ENCODE measurements at regions not wholly inside any gene's neighbourhood (a gene's known extent, or its start where the extent isn't known, plus 50 kb on each side); places are given as distances from the start of the nearest gene placed in this dataset.

- H3K4me3 ChIP-seq (ENCODE audit: insufficient read depth, low read depth, low read length): no peak overlapping the region
- no peaks in the 10 kb centered on the region for H3K27me3 ChIP-seq (ENCODE audit: insufficient read depth, low read length)
- Mint-ChIP-seq H3K4me3 (ENCODE audit: unreplicated experiment) (no peak overlapping the region), H3K27ac (ENCODE audit: unreplicated experiment) (peak overlapping the region; percentile 77), H3K4me1 (ENCODE audit: low read depth, unreplicated experiment) (peaks cover 53% of the 10 kb centered on the region), H3K27me3 (ENCODE audit: low read depth, unreplicated experiment) (no peaks in the 10 kb centered on the region), H3K36me3 (ENCODE audit: low read depth, unreplicated experiment) (peaks cover 4% of the 10 kb centered on the region), H3K9me3 (ENCODE audit: unreplicated experiment) (peaks cover 4% of the 10 kb centered on the region)
- no peaks in the 10 kb centered on the region for H3K9me3 ChIP-seq (ENCODE audit: insufficient read depth, low read depth, low read length)
- peaks cover 37% of the 10 kb centered on the region for H3K4me1 ChIP-seq (ENCODE audit: insufficient read depth, low read length)
- DNase-seq (ENCODE audit: low read depth) (no peak), FAIRE-seq (no peak)
- H3K79me2 ChIP-seq (ENCODE audit: insufficient read depth, low read length): no peaks in the 10 kb centered on the region
- H3K9ac ChIP-seq (ENCODE audit: low read length): no peak overlapping the region
- no peak overlapping the region for H3K4me2 ChIP-seq (ENCODE audit: low read length)
- H3K27ac ChIP-seq (ENCODE audit: low read depth, low read length): peak overlapping the region; percentile 72
- TF ChIP-seq, protein P1, sequence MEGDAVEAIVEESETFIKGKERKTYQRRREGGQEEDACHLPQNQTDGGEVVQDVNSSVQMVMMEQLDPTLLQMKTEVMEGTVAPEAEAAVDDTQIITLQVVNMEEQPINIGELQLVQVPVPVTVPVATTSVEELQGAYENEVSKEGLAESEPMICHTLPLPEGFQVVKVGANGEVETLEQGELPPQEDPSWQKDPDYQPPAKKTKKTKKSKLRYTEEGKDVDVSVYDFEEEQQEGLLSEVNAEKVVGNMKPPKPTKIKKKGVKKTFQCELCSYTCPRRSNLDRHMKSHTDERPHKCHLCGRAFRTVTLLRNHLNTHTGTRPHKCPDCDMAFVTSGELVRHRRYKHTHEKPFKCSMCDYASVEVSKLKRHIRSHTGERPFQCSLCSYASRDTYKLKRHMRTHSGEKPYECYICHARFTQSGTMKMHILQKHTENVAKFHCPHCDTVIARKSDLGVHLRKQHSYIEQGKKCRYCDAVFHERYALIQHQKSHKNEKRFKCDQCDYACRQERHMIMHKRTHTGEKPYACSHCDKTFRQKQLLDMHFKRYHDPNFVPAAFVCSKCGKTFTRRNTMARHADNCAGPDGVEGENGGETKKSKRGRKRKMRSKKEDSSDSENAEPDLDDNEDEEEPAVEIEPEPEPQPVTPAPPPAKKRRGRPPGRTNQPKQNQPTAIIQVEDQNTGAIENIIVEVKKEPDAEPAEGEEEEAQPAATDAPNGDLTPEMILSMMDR (IDR thresholded peaks at IDR 0.05; ENCODE audit: insufficient read depth, low read depth, low read length): no peak
- H4K20me1 ChIP-seq (ENCODE audit: insufficient read depth, low read length): no peaks in the 10 kb centered on the region
- H2AFZ ChIP-seq (ENCODE audit: low read depth, low read length): no peak overlapping the region
- no peaks in the 10 kb centered on the region for H3K36me3 ChIP-seq (ENCODE audit: insufficient read depth, low read length)
Observed at GRCh38 chr17:13350466-13350865, 251.3 kb downstream of the HS3ST3A1 start.

DNA sequence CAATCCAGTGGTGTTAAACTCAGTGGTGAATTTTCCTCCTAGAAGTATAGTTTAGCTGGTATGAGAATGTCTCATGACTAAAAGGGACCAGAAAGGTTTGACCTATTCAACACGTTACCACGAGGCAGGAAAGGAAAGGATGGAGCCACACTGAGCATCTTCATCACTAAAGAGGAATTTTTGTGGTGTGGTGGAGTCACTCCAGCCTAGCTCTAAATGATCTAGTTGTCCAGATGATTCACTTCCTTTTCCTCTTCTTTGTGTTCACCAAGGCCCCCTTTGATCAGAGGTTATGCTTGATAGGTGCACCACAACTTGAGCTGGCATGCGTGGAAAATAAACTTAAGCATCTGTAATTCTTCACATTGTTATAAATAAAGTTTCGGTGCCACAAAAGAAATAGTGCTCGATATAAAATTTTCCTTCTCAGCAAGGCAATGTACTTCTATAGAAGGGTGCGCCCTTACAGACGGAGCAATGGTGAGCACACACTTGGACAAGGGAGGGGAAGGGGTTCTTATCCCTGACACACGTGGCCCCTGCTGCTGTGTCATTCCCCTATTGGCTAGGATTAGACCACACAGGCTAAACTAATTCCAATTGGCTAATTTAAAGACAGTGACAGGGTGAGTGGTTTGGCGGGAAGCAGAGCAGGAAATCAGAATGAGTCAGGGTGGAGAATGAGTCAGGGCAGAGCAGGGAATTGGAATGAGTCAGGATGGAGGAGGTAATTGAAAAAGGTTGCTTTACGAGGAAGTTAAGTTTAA lies 254.6 kb downstream of the HS3ST3A1 start:
- peaks cover 4% of the 10 kb centered on the region for H3K9me3 Mint-ChIP-seq (ENCODE audit: unreplicated experiment)
- peak overlapping the region; percentile 87 for H3K9ac ChIP-seq (ENCODE audit: low read length)

DNA sequence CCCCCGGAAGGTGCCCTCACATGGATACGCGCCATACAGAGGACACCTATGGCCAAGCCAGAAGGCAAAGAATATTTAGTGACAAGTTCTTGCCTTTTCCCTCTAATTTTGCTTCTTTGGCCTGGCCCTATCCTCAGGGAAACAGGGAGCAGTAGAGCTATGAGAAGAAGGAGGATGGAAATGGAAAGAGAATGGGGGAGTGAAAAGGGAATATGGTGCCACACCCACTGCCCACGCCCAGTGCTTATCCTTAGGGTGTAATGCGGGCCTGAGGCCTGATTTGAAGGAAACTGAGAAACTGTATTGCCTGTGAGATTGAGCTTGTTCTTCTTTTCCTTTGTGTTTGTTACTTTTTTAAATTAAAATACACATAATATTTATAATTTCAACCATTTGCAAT lies 255.1 kb downstream of the HS3ST3A1 start:
- Mint-ChIP-seq H3K27ac (ENCODE audit: unreplicated experiment) (peak overlapping the region; percentile 100), H3K4me3 (ENCODE audit: unreplicated experiment) (no peak overlapping the region), H3K36me3 (ENCODE audit: low read depth, unreplicated experiment) (no peaks in the 10 kb centered on the region), H3K4me1 (ENCODE audit: low read depth, unreplicated experiment) (peaks cover 43% of the 10 kb centered on the region), H3K27me3 (ENCODE audit: low read depth, unreplicated experiment) (no peaks in the 10 kb centered on the region), H3K9me3 (ENCODE audit: unreplicated experiment) (peaks cover 4% of the 10 kb centered on the region)
- FAIRE-seq (no peak), DNase-seq (ENCODE audit: low read depth) (no peak)
- H3K27me3 ChIP-seq (ENCODE audit: insufficient read depth, low read length): no peaks in the 10 kb centered on the region
- no peaks in the 10 kb centered on the region for H3K36me3 ChIP-seq (ENCODE audit: insufficient read depth, low read length)
- peak overlapping the region; percentile 76 for H3K4me2 ChIP-seq (ENCODE audit: low read length)
- H3K79me2 ChIP-seq (ENCODE audit: insufficient read depth, low read length): no peaks in the 10 kb centered on the region
- no peaks in the 10 kb centered on the region for H4K20me1 ChIP-seq (ENCODE audit: insufficient read depth, low read length)
- peak overlapping the region; percentile 87 for H3K9ac ChIP-seq (ENCODE audit: low read length)
- H3K9me3 ChIP-seq (ENCODE audit: insufficient read depth, low read depth, low read length): no peaks in the 10 kb centered on the region
- peaks cover 33% of the 10 kb centered on the region for H3K4me1 ChIP-seq (ENCODE audit: insufficient read depth, low read length)
- TF ChIP-seq, protein P1 (IDR thresholded peaks at IDR 0.05; ENCODE audit: insufficient read depth, low read depth, low read length): no peak
- no peak for TF ChIP-seq EZH2 (IDR thresholded peaks at IDR 0.05; ENCODE audit: insufficient read depth, low read length)
- peak overlapping the region; percentile 100 for H3K27ac ChIP-seq (ENCODE audit: low read depth, low read length)
- peak overlapping the region; percentile 7 for H3K4me3 ChIP-seq (ENCODE audit: insufficient read depth, low read depth, low read length)
- H2AFZ ChIP-seq (ENCODE audit: low read depth, low read length): no peak overlapping the region

More for the DNA sequence above, 254.6 kb downstream of the HS3ST3A1 start:
- Histone ChIP-seq H3K27ac (ENCODE audit: low read depth, low read length) (peak overlapping the region; percentile 100), H3K27me3 (ENCODE audit: insufficient read depth, low read length) (no peaks in the 10 kb centered on the region), H4K20me1 (ENCODE audit: insufficient read depth, low read length) (no peaks in the 10 kb centered on the region), H3K4me2 (ENCODE audit: low read length) (peak overlapping the region; percentile 56), H3K36me3 (ENCODE audit: insufficient read depth, low read length) (no peaks in the 10 kb centered on the region), H3K9me3 (ENCODE audit: insufficient read depth, low read depth, low read length) (no peaks in the 10 kb centered on the region), H2AFZ (ENCODE audit: low read depth, low read length) (no peak overlapping the region), H3K4me3 (ENCODE audit: insufficient read depth, low read depth, low read length) (no peak overlapping the region), H3K4me1 (ENCODE audit: insufficient read depth, low read length) (peaks cover 33% of the 10 kb centered on the region), H3K79me2 (ENCODE audit: insufficient read depth, low read length) (no peaks in the 10 kb centered on the region)
- FAIRE-seq (peak; percentile 97), DNase-seq (ENCODE audit: low read depth) (peak; percentile 99)
- Mint-ChIP-seq H3K27me3 (ENCODE audit: low read depth, unreplicated experiment) (no peaks in the 10 kb centered on the region), H3K4me1 (ENCODE audit: low read depth, unreplicated experiment) (peaks cover 43% of the 10 kb centered on the region), H3K27ac (ENCODE audit: unreplicated experiment) (peak overlapping the region; percentile 100), H3K4me3 (ENCODE audit: unreplicated experiment) (no peak overlapping the region), H3K36me3 (ENCODE audit: low read depth, unreplicated experiment) (no peaks in the 10 kb centered on the region)
- TF ChIP-seq, protein P1 (IDR thresholded peaks at IDR 0.05; ENCODE audit: insufficient read depth, low read depth, low read length): no peak

Data from astrocyte (in vitro differentiated cells and primary cell).